SK-N-SH (cell line): ENCODE measurements at regions not wholly inside any gene's neighbourhood (a gene's known extent, or its start where the extent isn't known, plus 50 kb on each side); places are given as distances from the start of the nearest gene placed in this dataset.

Experiments used
- CTCF ChIA-PET: fragments of 300-600, 350-600 bp; formaldehyde crosslinking; extraction: SDS; loops from one replicate; lab custom pipeline; 2021; lab: Yijun Ruan, JAX
- POLR2A ChIA-PET: fragments of 350-600 bp; sonication (Branson Sonifier 250); formaldehyde crosslinking; extraction: SDS; loops from one replicate; lab custom pipeline; 2020; ENCODE audit warnings: antibody characterized with exemption, inconsistent platforms; lab: Yijun Ruan, JAX
- DNase-seq: peaks from one replicate; pipeline ENCODE4 v3.0.0; 2012
- H2AFZ ChIP-seq: fragments of 200-600 bp; sonication (generic); 2 replicates; pipeline ENCODE4 v1.8.1; 2016; ENCODE audit warnings: antibody characterized with exemption, mild to moderate bottlenecking, low read depth
- H3F3A ChIP-seq: fragments of 200-600 bp; sonication (generic); replicated peaks from 2 replicates; pipeline ENCODE3; 2016; ENCODE audit warnings: antibody characterized with exemption, mild to moderate bottlenecking; ENCODE audit not compliant: insufficient read depth
- H3K27ac ChIP-seq, 2 experiments: fragments of 200-500 bp in 1 of 2; fragments of 200-600 bp in 1 of 2; sonication (Bioruptor generic) in 1 of 2; sonication (generic), shearing (Covaris generic) in 1 of 2; 2 replicates each; pipeline versions ENCODE4 v1.5.1 to v1.6.1; 2014 to 2016; ENCODE audit warnings: low read depth in 2 of 2, inconsistent platforms in 1 of 2, low read length in 1 of 2, mild to moderate bottlenecking in 1 of 2, mixed read lengths in 1 of 2
- H3K27me3 ChIP-seq: fragments of 200-600 bp; sonication (generic), shearing (Covaris generic); 2 replicates; pipeline ENCODE4 v1.6.1; 2016; ENCODE audit warnings: mixed run types; ENCODE audit not compliant: insufficient read depth
- H3K36me3 ChIP-seq, 2 experiments: fragments of 200-500 bp in 1 of 2; fragments of 200-600 bp in 1 of 2; sonication (Bioruptor generic) in 1 of 2; sonication (generic) in 1 of 2; replicated peaks in 1 of 2; 2 replicates each; pipeline versions ENCODE3 to v1.5.1; 2014 to 2016; ENCODE audit warnings: low read length in 1 of 2, mild to moderate bottlenecking in 1 of 2; ENCODE audit not compliant: insufficient read depth in 2 of 2, control insufficient read depth in 1 of 2
- H3K4me1 ChIP-seq, 2 experiments: fragments of 200-500 bp in 1 of 2; fragments of 200-600 bp in 1 of 2; sonication (Bioruptor generic) in 1 of 2; sonication (generic), shearing (Covaris generic) in 1 of 2; 2 replicates each; pipeline versions ENCODE4 v1.5.1 to v1.6.1; 2014 to 2016; ENCODE audit warnings: low read depth in 1 of 2, low read length in 1 of 2, mixed run types in 1 of 2; ENCODE audit not compliant: insufficient read depth in 2 of 2, control insufficient read depth in 1 of 2
- H3K4me2 ChIP-seq: fragments of 200-600 bp; sonication (generic), shearing (Covaris generic); 2 replicates; pipeline ENCODE4 v1.6.1; 2017; ENCODE audit warnings: mixed run types
- H3K4me3 ChIP-seq, 2 experiments: fragments of 200-500 bp in 1 of 2; fragments of 200-600 bp in 1 of 2; sonication (Bioruptor generic) in 1 of 2; sonication (generic), shearing (Covaris generic) in 1 of 2; 2 replicates each; pipeline versions ENCODE4 v1.5.1 to v1.8.1; 2014 to 2016; ENCODE audit warnings: low read depth in 2 of 2, inconsistent platforms in 1 of 2, low read length in 1 of 2, mild to moderate bottlenecking in 1 of 2, mixed read lengths in 1 of 2, moderate library complexity in 1 of 2
- H3K79me2 ChIP-seq: fragments of 200-600 bp; sonication (generic); 2 replicates; pipeline ENCODE4 v1.8.1; 2017; ENCODE audit warnings: mild to moderate bottlenecking; ENCODE audit not compliant: insufficient read depth
- H3K9ac ChIP-seq: fragments of 200-600 bp; sonication (generic); 2 replicates; pipeline ENCODE4 v1.6.1; 2017; ENCODE audit warnings: mixed run types
- H3K9me2 ChIP-seq: fragments of 200-600 bp; sonication (generic); 2 replicates; pipeline ENCODE4 v1.6.1; 2017; ENCODE audit warnings: mixed run types
- H3K9me3 ChIP-seq: fragments of 200-600 bp; sonication (generic); 2 replicates; pipeline ENCODE4 v1.6.1; 2017; ENCODE audit warnings: mixed run types, mild to moderate bottlenecking, moderate library complexity
- H4K20me1 ChIP-seq: fragments of 200-600 bp; sonication (generic); 2 replicates; pipeline ENCODE4 v1.6.1; 2017; ENCODE audit warnings: mild to moderate bottlenecking, mixed run types; ENCODE audit not compliant: insufficient read depth
- CHD2 ChIP-seq: fragments of 150-350 bp; IDR thresholded peaks from 2 replicates; pipeline ENCODE4 v1.6.1; 2018; ENCODE audit warnings: low read length; ENCODE audit not compliant: partially characterized antibody
- CTCF ChIP-seq: fragments of 200-600 bp; sonication (generic); IDR thresholded peaks from 2 replicates; pipeline ENCODE4 v1.6.1; 2017; ENCODE audit warnings: antibody characterized with exemption, mild to moderate bottlenecking, moderate library complexity
- EZH2phosphoT487 ChIP-seq: fragments of 200-600 bp; sonication (generic); IDR thresholded peaks from 2 replicates; pipeline ENCODE4 v1.6.1; 2017; ENCODE audit warnings: low read depth, mixed run types, mild to moderate bottlenecking, antibody characterized with exemption, moderate library complexity, borderline replicate concordance
- FOSL2 ChIP-seq: IDR thresholded peaks from 2 replicates; pipeline ENCODE4 v1.4.0; 2012; ENCODE audit warnings: low read depth, mild to moderate bottlenecking, moderate library complexity, borderline replicate concordance
- FOXJ3 ChIP-seq: sonication (generic); formaldehyde crosslinking; IDR thresholded peaks from 2 replicates; pipeline ENCODE4 v1.5.1; 2020; ENCODE audit warnings: mild to moderate bottlenecking, missing genetic modification reagents
- GABPA ChIP-seq: IDR thresholded peaks from 2 replicates; pipeline ENCODE4 v1.4.0; 2012; ENCODE audit warnings: low read depth, mild to moderate bottlenecking
- IRF3 ChIP-seq: fragments of 150-350 bp; IDR thresholded peaks from 2 replicates; pipeline ENCODE4 v1.6.1; 2016; ENCODE audit warnings: mild to moderate bottlenecking, low read depth, low read length
- JUND ChIP-seq: IDR thresholded peaks from 2 replicates; pipeline ENCODE4 v1.4.0; 2012
- MEF2A ChIP-seq: IDR thresholded peaks from 2 replicates; pipeline ENCODE4 v1.4.0; 2012; ENCODE audit warnings: low read depth, borderline replicate concordance
- NFIC ChIP-seq: IDR thresholded peaks from 2 replicates; pipeline ENCODE4 v1.4.0; 2012; ENCODE audit warnings: borderline replicate concordance
- NRF1 ChIP-seq: IDR thresholded peaks from 2 replicates; pipeline ENCODE4 v1.6.1; 2012; ENCODE audit warnings: low read depth, mild to moderate bottlenecking, low read length
- POLR2AphosphoS5 ChIP-seq: IDR thresholded peaks from 2 replicates; pipeline ENCODE4 v1.6.1; 2012; ENCODE audit warnings: low read depth, low read length
- RFX5 ChIP-seq: IDR thresholded peaks from 2 replicates; pipeline ENCODE4 v1.6.1; 2012; ENCODE audit warnings: mild to moderate bottlenecking, improper control_type of control experiment, low read length
- SIN3A ChIP-seq: IDR thresholded peaks from 2 replicates; pipeline ENCODE4 v1.6.1; 2012; ENCODE audit warnings: low read depth, mild to moderate bottlenecking, low read length, moderate library complexity, borderline replicate concordance
- SMC3 ChIP-seq: IDR thresholded peaks from 2 replicates; pipeline ENCODE4 v1.6.1; 2012; ENCODE audit warnings: low read depth, low read length, improper control_type of control experiment
- TAF1 ChIP-seq: IDR thresholded peaks from 2 replicates; pipeline ENCODE4 v1.6.1; 2012; ENCODE audit warnings: low read depth, mild to moderate bottlenecking, low read length, moderate library complexity, borderline replicate concordance
- TCF12 ChIP-seq: IDR thresholded peaks from 2 replicates; pipeline ENCODE4 v1.4.0; 2012
- ZBTB33 ChIP-seq: IDR thresholded peaks from 2 replicates; pipeline ENCODE4 v1.4.0; 2012; ENCODE audit warnings: low read depth, borderline replicate concordance
- WGBS: methylation state at CpG from one replicate; pipeline ENCODE4 v1.1.6; 2017; ENCODE audit warnings: low lambda C conversion rate; 5-methylcytosine and 5-hydroxymethylcytosine counted together
- TF ChIP-seq, protein P1 (sequence below): IDR thresholded peaks from 2 replicates; pipeline ENCODE4 v1.6.1; 2012; ENCODE audit warnings: mild to moderate bottlenecking, low read depth, low read length, moderate library complexity
- TF ChIP-seq, protein P2 (sequence below): IDR thresholded peaks from 2 replicates; pipeline ENCODE4 v1.4.0; 2012; ENCODE audit warnings: low read depth

DNA sequence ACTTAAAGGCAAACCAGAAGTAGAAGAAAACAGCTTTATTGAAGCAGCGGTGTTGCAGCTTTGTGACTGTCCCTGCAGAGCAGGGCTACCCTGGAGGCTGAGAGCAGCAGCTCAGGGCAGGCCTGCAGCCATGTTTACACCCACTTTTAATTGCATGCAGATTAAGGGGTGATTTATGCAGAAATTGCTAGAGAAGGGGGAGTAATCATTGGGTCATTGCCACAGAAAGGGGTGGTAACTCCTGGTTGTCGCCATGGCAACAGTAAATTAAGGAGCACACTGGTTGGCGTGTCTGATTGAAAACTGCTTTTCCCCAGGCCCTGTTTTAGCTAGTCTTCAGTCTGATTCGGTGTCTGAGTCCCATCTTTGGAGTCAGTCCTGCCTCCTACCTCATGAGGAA, 195.4 kb upstream of the HDAC4 start (continued):
- no peak for TF ChIP-seq CTCF
- no peak for TF ChIP-seq TCF12
- TF ChIP-seq, all 33 proteins: peak for 0

GRCh38 chr2:239595726-239596125, 194.9 kb upstream of the HDAC4 start:
- Histone ChIP-seq H3K79me2 (no peaks in the 10 kb centered on the region), H3K36me3 (no peaks in the 10 kb centered on the region), H4K20me1 (no peaks in the 10 kb centered on the region), H3K4me3 (no peak overlapping the region), H3K27me3 (no peaks in the 10 kb centered on the region), H3K9ac (no peak overlapping the region), H3F3A (no peaks in the 10 kb centered on the region), H3K4me2 (no peak overlapping the region), H3K9me2 (no peaks in the 10 kb centered on the region), H3K27ac (no peak overlapping the region), H2AFZ (no peak overlapping the region), H3K9me3 (no peaks in the 10 kb centered on the region), H3K4me1 (peaks cover 0 to 5% of the 10 kb centered on the region in 2 experiments; a peak in 1 of 4 replicates)
- no peak for TF ChIP-seq ZBTB33
- TF ChIP-seq, protein P1, sequence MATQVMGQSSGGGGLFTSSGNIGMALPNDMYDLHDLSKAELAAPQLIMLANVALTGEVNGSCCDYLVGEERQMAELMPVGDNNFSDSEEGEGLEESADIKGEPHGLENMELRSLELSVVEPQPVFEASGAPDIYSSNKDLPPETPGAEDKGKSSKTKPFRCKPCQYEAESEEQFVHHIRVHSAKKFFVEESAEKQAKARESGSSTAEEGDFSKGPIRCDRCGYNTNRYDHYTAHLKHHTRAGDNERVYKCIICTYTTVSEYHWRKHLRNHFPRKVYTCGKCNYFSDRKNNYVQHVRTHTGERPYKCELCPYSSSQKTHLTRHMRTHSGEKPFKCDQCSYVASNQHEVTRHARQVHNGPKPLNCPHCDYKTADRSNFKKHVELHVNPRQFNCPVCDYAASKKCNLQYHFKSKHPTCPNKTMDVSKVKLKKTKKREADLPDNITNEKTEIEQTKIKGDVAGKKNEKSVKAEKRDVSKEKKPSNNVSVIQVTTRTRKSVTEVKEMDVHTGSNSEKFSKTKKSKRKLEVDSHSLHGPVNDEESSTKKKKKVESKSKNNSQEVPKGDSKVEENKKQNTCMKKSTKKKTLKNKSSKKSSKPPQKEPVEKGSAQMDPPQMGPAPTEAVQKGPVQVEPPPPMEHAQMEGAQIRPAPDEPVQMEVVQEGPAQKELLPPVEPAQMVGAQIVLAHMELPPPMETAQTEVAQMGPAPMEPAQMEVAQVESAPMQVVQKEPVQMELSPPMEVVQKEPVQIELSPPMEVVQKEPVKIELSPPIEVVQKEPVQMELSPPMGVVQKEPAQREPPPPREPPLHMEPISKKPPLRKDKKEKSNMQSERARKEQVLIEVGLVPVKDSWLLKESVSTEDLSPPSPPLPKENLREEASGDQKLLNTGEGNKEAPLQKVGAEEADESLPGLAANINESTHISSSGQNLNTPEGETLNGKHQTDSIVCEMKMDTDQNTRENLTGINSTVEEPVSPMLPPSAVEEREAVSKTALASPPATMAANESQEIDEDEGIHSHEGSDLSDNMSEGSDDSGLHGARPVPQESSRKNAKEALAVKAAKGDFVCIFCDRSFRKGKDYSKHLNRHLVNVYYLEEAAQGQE = no peak
- TF ChIP-seq CHD2 = no peak
- no peak for TF ChIP-seq TAF1
- no peak for TF ChIP-seq RFX5
- TF ChIP-seq FOXJ3 (CRISPR knock-in tag) = no peak
- no peak for TF ChIP-seq CTCF
- no peak for TF ChIP-seq SMC3
- no peak for TF ChIP-seq FOSL2
- TF ChIP-seq TCF12 = no peak
- TF ChIP-seq, protein P2, sequence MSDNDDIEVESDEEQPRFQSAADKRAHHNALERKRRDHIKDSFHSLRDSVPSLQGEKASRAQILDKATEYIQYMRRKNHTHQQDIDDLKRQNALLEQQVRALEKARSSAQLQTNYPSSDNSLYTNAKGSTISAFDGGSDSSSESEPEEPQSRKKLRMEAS = no peak
- TF ChIP-seq NFIC = no peak
- no peak for TF ChIP-seq SIN3A
- no peak for TF ChIP-seq JUND
- TF ChIP-seq IRF3 = no peak
- TF ChIP-seq EZH2phosphoT487 = no peak
- TF ChIP-seq MEF2A = no peak
- no peak for TF ChIP-seq GABPA
- TF ChIP-seq POLR2AphosphoS5 = no peak
- no peak for TF ChIP-seq NRF1
- no peak for DNase-seq
- ChIA-PET CTCF (no interaction called here), POLR2A (no interaction called here)
- WGBS = 58% methylated on average over 7 of the region's 8 CpGs
